CD4-positive, alpha-beta T cell treated with Interleukin-12 subunit alpha and Interleukin-12 subunit beta, for 1 hour (primary cell): ENCODE measurements at regions not wholly inside any gene's neighbourhood (a gene's known extent, or its start where the extent isn't known, plus 50 kb on each side); places are given as distances from the start of the nearest gene placed in this dataset.

Source experiments
- DNase-seq: peaks from one replicate; pipeline ENCODE4 v3.0.0-alpha.2; 2020

- DNase-seq = no peak
Measured at GRCh38 chr9:26483991-26484390, 408.6 kb downstream of the CAAP1 start.

GRCh38 chr9:26477963-26478362 is 414.6 kb downstream of the CAAP1 start:
- DNase-seq = no peak

GRCh38 chr9:26471261-26471660 is 421.3 kb downstream of the CAAP1 start:
- DNase-seq = no peak

DNA sequence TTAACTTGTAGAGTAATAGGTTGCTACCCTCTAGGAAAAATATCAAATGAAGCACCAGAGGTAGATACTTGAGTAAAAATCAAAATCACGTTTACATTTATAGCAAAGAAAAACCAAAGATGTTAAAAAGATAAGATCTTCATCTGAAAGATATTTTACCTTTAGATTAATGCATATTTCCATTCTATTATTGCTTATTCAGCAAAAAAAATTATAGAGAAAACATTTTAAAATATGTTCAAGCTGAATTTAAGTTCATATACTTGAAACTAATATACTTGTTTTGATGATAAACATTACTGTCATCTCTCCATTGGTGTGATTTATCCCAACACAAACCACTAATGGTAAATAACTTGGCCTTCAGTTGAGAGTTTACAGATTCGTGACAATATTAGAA is 422.3 kb downstream of the CAAP1 start:
- no peak for DNase-seq

DNA sequence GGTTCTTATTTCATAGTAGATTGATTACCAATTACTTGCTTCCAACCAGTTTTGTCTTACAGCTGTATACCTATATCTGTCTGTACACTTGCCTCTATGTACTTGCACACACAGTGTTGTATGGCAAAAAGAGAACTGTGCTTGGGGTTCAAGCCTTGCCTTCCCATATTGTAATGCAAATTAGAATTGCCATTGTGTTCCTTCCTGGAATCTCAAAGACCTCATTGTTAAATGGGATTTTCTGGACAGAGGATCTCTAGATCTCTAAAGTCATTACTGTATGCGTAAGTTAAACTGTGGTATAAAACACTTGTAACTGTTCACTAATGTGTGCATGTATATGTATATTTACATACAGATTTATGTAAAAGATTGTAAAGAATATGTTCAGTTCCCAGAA is 428.8 kb downstream of the CAAP1 start:
- no peak for DNase-seq

DNA sequence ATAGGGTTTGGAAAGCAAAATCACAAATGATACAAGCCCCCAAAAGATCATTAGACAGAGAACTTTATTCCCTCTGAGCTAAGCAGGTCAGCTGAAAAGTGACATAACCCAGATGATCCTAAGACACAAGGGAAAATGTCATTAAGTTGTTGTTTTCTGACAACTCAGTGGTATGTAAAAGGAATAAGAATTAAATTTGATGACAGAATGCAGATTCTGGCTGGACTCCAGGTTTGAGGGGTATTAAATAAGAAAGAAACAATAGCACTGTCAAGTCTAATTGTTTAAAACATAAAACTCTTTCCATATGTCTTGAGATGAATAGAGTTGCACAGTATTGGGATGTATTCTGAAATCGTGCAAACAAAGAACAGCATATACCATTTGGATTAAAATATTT is 429.9 kb downstream of the CAAP1 start:
- no peak for DNase-seq

DNA sequence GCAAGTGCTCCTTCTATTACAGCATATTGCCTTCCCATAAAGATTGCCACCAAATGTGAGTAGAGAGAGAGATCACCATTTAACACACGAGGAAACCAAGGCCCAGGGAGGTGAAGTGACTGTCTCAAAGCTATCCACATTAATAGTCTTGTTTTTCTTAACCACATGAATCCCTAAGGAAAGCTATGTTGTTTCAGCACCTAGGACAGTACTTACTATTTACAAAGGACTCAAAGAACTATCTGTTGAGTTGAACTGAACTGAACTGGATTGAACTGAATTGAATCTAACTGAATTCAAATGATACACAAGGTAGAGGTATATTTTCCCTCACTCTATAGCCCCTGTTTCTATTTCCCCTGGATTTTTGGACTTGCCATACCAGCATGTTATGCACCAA is 430.4 kb downstream of the CAAP1 start:
- DNase-seq = no peak

- DNase-seq = no peak
Measured at GRCh38 chr9:26460624-26461023, 432.0 kb downstream of the CAAP1 start.

- DNase-seq = no peak
Measured at GRCh38 chr9:26459959-26460358, 432.6 kb downstream of the CAAP1 start.

DNA sequence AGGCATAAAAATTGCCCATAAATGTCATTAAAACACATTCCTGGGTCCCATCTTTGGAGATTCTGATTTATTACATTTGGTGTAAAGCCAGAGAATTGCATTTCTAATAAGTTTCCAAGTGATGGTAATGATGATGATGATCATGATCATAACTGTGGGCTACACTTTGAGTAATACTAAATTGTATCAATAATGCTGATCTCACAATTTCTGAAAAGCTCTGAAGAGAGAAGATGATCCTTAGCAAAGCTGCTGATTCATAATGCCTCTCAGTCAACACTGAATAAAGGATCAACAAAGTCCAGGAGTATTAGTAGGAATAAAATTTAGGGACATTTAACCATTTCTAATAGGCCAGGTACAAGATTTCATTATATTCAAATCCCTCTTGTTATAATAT is 434.5 kb downstream of the CAAP1 start:
- no peak for DNase-seq

GRCh38 chr9:26457151-26457550 is 435.5 kb downstream of the CAAP1 start:
- no peak for DNase-seq

- no peak for DNase-seq
Measured at GRCh38 chr9:26439061-26439624, 453.5 kb downstream of the CAAP1 start.

DNA sequence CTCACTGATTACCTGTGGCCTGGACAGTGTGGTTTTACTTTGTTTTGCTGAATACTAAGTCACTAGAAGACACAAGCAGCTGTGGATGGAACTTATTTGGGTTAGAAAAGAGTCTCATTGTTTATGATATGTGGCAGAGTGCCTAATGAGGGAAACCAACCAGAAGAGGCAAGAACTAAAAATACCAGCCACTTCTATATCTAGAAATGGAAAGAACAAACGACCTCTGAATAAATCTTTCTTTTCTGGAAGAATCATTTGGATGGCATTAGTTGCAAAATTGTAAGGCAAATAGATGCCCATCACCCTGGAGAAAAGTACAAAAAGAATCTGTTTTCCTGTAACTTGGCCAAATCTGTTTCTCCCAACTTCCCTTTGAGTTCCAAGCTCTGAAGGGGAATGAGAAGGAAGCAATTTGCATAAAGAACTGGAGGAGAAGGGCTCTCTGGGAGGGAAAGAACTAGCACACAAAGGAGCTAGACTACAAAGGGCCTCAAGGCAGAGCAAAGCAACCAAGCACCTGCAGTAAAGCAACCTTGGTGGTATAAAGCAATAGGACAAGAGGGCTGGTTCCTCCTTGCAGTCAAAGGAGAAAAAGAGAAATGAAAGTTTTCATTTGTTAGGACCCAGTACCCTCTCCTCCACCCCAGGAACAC is 455.4 kb downstream of the CAAP1 start:
- DNase-seq = no peak

- DNase-seq = no peak
Measured at GRCh38 chr9:26426551-26427131, 466.0 kb downstream of the CAAP1 start.

DNA sequence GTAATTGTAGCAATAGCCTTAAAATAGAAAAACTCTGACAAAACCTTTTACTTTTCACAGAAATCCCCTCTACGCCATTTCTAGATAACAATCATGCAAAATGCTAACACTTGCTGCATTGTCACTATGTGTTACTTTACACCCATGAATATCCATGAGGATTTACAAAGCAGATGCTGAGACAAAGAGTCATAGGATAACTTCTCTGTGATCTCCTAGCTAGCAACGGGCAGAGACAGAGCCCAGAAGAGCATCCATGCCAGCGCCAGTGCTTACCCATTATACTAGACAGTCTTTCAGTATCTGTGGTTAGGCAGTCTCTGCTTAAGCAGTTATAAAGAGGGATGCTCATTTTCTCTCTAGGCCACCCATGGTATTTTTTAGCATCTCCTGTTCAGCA is 474.1 kb downstream of the CAAP1 start:
- DNase-seq = no peak

DNA sequence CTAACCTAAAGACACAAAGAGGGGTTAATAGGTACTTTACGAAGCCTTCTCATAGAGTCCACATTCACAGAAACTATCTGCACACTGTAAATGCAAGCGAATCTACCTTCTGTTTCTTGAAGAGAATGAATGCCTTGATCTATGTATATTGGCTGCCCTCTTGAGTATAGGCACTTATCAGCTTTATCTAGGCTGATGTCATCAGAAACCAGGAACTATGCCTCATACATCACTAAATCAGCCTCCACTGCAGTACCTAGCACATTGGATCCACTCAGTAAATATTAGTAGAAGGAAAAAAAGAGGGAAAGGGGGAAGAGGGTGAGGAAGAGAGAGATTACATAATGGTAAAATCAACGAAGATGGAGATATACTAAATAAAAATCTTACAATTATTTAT is 477.1 kb downstream of the CAAP1 start:
- DNase-seq = no peak

DNA sequence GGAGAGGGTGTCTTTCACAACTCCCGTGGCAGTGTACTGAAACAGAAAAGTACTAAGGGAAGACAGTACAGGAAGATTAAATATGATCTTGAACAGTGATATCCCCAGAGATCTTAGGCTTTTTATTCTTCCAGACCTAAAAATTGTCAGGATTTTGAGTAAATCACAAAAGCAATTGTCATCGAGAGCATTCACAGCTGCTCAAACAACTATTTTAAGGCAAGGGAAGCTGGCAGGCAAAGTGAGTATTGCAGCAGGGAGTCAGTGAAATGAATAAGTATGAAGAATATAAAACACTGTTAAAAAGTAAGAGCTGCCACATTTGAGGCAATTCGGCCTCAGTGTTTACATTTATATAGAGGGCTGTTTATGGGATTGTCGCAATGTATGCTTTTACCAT is 479.0 kb downstream of the CAAP1 start:
- DNase-seq = no peak

- DNase-seq = no peak
Measured at GRCh38 chr9:26412446-26412845, 480.2 kb downstream of the CAAP1 start.

DNA sequence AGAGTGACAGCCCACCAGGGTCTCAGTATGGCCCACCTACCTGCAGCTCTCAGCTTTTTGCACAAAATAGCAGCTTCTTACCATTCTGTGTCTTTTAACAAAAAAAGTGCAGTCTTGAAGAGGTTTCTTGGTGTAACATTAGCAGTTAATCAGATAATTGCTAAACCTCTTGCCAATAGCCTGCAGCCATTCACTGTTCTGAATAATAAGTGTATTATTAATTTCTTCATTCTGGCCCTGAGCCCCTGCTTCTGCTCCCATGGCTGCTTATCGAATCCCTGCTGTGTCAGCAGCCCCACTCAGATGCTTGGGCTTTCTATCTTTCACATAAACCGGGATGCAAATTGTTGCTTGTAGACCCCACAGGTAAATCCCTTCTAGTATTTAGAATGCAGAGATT is 485.9 kb downstream of the CAAP1 start:
- no peak for DNase-seq

DNA sequence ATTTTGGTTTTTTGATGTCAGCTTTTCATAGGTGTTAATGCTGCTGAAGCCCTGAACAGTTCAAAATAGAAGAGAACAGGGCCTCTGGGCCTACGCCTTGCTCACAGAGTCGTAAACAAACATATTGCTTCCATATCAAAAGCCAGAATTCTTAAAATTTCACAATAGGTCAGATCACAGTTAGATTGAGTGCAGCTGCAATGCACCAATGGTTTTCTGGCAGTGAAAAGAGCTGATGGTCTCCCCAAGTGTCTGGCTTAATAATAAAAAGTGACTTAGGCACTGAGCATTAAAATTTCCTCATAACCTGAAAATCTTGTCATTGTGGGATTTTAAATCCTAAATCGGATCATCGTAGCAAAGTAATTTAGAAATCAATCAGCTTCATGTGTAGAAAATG is 493.0 kb downstream of the CAAP1 start:
- DNase-seq = no peak

GRCh38 chr9:26394025-26394424 is 498.6 kb downstream of the CAAP1 start:
- DNase-seq = no peak

GRCh38 chr9:26392639-26393038 is 500.0 kb downstream of the CAAP1 start:
- DNase-seq = no peak

- no peak for DNase-seq
Measured at GRCh38 chr9:26391036-26391435, 501.6 kb downstream of the CAAP1 start.

- no peak for DNase-seq
Measured at GRCh38 chr9:26375448-26375847, 517.2 kb downstream of the CAAP1 start.

- no peak for DNase-seq
Measured at GRCh38 chr9:26373616-26374015, 519.0 kb downstream of the CAAP1 start.
